Right ventricle myocardium superior (tissue), 1 donor: ENCODE measurements at regions not wholly inside any gene's neighbourhood (a gene's known extent, or its start where the extent isn't known, plus 50 kb on each side); places are given as distances from the start of the nearest gene placed in this dataset.

Experiments used
- ATAC-seq: fragments of 200-7000 bp; cut with Tn5 transposase; one replicate; pipeline ENCODE4 v1.9.1; 2020; ENCODE audit warnings: mild to moderate bottlenecking; ENCODE audit not compliant: poor library complexity
- DNase-seq: peaks from one replicate; pipeline ENCODE4 v3.0.0-alpha.2; 2020
- intact Hi-C: fragments of 100-400 bp; cut with DNase I; formaldehyde crosslinking; loops from one replicate; pipeline ENCODE4 v1.11.2; 2022
- donor health status: DM: no; HTN: yes; CAD: no; lungs with severe emphysema.

DNA sequence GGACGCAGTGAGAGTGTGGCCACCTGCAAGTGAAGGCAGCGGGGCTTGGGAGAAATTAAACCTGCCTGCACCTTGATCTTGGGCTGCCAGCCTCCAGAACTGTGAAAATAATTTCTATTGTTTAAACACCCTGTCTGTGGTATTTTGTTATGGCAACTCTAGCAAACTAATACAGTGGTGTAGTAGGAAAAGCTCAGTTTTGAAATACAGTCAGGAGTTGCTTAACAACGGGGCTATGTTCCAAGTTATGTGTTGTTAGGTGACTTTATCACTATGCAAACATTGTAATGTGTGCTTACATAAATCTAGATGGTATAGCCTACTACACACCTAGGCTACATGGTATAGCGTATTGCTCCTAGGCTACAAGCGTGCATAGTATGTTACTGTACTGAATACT, 93.4 kb upstream of the FN1 start:
- DNase-seq (no peak), ATAC-seq (no peak)
- intact Hi-C loops: no loop called here

DNA sequence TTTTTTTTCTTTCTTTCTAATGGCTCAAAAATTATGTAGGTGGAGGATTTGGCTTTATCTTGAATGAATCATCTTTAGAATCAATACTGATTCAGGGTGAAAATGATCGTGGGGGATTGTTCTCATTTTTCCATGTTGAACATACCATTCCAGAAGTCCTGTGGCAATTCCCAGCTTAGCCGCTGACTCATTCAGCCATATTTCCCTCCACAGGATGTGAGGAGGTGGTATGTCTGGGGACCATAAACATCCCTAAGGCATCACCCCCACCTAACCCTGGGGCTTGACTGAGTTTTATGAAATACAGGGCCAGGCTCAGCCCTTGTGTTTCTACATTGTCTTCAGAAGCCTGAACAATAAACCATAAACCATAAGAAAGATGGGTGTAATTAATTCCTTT, 92.7 kb upstream of the FN1 start:
- intact Hi-C loops: no loop called here
- ATAC-seq (no peak), DNase-seq (no peak)

DNA sequence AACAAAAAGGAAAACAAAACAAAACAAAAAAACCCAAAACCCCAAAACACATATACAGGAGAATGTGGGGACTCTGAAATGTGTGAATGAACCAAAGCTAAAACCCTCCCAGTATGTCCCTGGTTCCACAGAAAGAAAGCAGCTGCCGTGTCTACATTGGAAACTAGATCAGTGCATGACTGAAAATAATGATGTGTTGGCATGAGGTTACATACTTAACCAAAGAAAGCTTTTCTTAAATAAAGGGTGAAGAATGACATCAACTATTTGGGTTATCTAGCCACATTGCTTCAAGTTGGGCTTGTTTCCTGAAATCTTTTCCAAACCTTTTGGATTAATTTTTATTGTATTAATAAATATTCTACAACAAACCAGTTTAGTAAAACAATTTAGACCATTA, 91.9 kb upstream of the FN1 start:
- intact Hi-C loops: no loop called here
- DNase-seq: no peak
- ATAC-seq: no peak

DNA sequence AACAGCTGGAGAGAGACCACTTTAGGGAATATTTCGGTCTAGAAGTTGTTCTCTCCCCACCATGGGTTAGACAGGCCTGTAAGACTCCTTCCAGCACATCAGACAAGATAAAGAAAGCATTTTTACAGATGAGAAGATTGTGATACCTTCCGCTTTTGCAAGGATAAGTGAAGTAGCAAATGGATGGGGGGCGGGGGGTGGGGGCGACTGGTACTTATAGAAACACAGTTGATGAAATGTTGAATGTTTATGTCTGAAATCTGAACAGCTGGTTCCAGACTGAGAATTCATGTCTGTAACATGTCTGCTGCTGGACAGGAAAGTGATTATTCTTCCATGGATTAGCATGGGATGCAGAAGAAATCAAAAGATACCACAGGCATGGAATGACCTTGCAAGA, 90.5 kb upstream of the FN1 start:
- DNase-seq (no peak), ATAC-seq (no peak)
- intact Hi-C loops: no loop called here

DNA sequence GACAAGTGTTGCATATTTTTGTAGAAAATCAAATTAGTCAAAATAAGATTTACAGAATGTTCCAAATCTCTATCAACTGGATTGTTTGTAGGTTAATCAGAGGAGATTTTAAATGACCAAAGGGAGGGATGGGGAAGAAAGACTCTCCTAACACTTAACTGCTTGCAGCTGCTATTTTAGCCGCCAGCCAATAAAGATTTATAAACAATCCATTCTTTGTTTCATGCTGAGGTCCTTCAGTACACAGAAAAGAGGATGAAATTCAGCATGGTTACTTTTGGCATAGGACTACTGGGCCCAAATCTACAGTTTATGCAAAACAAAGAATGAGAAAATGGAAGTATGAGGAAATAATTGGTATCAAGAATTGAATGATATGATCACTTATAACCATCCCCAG, 86.4 kb upstream of the FN1 start:
- ATAC-seq (peak; percentile 83), DNase-seq (no peak)

DNA sequence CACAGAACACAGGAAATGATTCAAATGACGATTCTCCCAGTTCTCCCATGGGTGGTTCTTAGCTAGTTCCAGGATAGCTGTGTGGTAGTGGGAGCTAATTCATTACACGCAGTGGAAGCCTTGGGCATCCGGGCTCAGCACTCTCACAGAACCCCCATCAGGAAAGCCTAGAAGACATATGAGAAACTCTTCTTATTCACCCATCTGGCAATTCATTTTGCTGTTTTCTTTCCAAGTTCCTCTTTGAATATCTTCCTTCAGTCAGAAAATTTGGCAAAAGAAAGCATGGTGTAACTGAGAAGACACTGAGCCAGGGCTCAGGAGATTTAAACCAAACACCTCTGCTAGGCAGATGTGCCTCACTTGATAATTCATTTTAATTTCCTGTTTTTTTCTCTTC, 85.2 kb upstream of the FN1 start:
- no peak for DNase-seq
- ATAC-seq: no peak
- intact Hi-C loops: no loop called here

More for the DNA sequence above, 86.4 kb upstream of the FN1 start:
- intact Hi-C loops: no loop called here

DNA sequence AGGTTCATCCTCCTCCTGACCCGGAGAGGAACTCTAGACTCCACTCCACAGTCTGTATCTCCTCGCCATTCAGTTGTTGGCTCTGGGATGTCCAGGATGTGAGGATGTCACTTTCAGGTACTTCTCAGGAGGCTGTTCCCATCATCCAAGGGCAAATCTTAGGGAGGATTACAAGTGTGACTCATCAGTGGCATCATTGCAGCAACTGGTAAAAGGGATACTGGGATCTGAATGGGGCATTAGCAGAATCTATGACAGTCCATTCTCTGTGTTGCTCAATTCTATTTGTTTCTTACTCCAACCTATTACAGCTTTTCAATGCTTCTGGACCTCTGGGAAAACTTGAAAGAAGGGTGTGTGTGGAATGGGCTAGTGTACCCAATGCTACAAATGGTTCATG, 81.5 kb upstream of the FN1 start:
- intact Hi-C loops: no loop called here
- ATAC-seq: no peak
- no peak for DNase-seq

DNA sequence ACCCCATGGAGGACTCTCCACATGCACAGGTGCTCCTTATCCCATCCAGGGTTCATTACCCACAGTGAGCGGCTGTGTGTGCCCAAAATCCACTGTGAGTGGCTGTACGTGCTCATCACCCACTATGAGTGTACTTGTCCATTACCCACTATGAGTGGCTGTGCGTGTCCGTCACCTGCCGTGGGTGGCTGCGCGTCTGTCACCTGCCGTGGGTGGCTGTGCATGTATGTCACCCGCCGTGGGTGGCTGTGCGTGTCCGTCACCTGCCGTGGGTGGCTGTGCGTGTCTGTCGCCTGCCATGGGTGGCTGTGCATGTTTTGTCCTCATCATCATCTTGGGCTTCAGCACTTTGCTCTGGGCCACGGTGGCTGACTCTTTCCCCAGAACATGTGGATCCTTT, 78.6 kb upstream of the FN1 start:
- no peak for DNase-seq
- intact Hi-C loops: no loop called here
- ATAC-seq: no peak

DNA sequence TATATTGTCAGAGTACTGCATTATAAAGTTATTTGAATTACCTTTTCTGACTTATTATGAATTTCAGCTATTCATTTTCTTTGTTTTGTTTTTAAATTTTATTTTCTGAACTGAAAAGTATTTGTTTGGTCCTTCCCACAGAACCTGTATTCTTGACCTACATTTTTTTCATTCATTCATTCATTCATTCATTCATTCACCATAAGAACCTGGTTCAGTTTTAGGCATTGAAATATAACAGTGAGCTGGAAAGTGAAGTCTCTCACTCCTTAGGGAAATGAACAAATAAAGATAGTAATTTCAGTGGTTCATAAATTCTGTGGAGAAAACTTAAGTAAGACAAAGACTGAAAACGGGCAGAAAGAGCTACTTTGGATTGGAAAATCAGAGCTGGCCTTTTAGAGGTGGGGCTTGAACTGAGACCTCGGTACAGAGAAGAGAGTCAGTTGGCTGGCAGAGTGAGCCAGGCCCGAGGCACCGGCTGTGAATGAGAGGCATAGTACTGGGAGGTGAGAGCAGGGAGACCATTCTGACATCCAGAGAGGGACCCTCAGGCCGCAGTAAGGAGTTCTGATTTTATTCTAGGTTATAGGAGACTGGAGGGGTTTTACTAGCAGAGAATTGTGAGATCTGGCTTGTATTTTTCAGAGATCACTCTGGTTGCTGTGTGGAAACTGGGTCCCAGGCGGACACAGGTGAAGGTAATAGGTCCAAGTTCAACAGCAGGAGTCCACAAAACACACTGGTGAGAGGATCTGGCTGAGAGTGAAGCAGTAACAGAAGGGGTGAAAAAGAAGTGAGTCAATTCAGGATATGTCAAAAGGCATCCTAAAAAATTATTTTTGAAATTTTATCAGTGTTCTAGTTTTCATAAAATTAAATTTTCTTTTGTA, 75.8 kb upstream of the FN1 start:
- ATAC-seq: no peak
- DNase-seq: no peak

DNA sequence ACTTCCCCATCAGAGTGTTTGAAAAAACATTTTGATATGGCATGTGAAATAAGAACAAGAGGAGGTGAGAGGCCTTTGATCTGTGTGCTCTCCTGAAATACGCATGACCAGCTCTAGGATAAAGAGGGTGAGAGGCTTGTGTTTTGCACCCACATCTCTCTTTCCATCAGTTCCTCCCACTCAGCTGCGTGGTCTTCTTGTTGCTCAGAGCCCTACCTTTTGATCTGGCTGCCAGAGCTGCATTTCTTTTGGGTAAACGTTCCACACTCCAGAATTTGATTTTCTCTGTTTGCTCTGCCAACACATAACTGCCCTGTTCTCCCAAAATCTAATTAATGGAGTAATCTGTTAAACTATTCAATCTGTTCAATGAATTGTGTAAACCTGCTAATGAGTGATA, 72.0 kb upstream of the FN1 start:
- DNase-seq (no peak), ATAC-seq (no peak)
- intact Hi-C loops: no loop called here

More for the DNA sequence above, 75.8 kb upstream of the FN1 start:
- intact Hi-C loops: no loop called here

DNA sequence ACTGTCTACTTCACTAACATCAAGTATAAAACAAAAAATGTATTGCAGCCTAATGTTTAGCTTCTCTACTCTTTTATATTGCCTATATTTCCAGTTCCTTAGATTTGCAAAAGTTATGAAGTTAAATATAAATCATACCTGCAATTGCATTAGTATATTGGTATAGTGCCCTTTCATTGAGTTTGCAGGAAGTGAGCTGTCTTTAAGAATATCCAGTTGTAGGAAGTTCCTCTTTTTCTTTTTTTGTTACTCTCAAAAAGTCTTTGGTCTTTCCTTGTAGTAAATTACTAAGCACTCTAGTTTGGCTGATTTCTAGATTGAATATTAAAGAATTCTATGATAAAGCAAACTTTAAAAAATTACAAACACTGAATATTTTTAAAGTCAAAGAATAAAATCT, 71.3 kb upstream of the FN1 start:
- ATAC-seq: no peak
- DNase-seq: no peak
- intact Hi-C loops: no loop called here

DNA sequence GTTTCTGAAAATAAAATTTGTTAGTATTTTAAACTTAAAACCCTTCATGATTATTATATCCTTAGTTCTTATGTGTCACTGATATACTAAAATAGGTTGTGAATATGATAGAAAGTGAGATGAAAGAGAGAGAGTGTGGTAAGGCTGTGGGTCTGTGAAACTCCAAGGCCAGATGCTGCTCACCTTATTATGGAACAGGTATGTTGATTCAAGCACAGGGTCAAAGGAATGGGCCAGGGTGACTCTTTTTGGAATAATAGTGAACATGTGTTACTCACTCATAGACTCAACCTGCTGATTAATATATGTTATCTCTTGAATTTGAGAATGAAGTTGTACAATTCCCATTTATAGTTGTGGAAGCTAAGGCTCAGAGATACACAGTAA, 70.7 kb upstream of the FN1 start:
- DNase-seq: no peak
- intact Hi-C loops: no loop called here
- ATAC-seq: no peak

DNA sequence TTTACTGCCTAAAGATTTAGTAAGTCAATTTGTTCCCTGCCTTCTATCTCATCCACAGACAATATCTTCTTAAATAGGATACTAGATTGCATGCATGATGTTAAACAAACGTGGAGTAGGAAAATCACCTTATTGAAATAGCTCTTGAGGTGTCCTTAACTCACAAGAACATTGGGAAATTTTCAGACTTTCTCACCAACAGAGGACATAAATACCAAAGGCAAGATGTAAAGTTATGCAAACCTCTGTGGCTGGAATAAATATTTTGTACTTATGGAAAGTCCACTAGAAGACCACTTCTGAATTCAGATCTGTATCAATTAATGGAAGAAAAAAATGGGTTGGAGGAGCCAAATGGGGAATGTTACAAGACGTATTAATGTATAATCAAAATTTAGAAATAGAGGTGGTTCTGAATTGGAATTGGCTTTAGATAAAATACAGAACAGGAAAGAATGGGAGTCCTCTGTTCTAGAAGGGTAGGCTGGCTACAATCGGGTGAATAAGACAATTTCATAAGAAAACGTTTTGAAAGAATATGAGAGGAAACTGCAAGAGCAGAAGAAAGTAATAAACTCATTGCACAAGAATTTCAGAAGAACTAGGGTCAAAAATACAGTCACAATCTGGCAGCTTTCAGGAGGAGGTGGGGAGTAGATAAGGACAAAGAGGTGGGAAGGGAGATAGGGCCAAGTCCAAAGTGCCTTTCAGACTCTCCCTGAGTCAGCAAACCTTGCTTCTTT, 69.3 kb upstream of the FN1 start:
- DNase-seq (no peak), ATAC-seq (peak; percentile 46)
- intact Hi-C loops: no loop called here

DNA sequence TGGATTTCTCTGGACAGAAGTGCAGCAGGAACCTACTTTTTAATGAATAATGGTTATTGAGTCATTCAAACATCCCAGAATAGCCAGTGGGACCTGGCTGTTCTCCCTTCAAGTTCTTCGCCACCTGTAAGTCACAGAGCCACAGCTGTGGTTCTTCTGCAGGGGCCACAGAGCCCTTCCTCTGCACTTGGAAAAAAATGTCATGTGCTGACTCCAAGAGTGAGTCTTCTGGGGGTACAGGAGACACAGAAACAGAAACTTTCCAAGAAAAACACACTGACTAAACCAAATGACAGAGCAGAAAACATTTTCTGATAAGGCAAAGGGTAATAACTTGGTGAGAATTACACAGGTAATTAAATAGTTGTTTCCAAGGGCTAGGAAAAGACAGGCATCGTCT, 68.7 kb upstream of the FN1 start:
- no peak for ATAC-seq

DNA sequence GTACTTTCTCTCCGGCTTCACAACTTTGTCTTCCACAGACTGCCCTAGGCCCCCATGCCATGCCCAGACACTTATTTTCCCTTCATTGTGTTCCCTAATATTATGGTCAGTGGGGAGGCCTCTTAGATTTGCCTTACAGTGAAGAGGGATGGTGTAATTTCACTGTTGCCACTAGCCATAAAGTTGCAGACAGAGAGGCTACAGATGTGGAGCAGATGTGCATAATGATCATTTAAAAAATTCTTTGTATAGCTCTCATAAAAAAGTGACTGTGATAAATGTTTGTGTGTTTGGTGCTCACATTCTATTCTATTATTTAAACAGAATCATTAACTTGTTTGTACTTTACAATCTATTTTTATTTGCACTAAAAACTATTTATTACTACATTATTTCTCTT, 67.5 kb upstream of the FN1 start:
- intact Hi-C loops: no loop called here
- DNase-seq: no peak
- no peak for ATAC-seq

More for the DNA sequence above, 68.7 kb upstream of the FN1 start:
- no peak for DNase-seq
- intact Hi-C loops: no loop called here

DNA sequence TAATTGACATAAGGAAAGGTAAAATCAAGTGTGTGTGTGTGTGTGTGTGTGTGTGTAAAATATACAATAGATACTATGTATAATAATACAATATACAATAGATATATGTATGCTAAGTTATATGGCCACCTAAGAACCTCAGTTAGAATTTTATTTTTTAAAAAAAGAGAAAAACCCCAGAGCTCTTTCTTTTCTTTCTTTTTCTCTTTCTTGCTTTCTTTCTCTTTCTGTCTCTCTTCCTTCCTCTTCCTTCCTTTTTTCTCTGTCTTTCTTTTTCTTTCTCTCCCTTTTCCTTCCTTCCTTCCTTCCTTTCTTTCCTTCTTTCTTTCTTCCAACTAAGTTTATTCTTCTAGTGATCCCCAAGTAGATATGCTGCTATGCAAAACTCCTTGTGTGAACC, 64.6 kb upstream of the FN1 start:
- intact Hi-C loops: no loop called here
- ATAC-seq: no peak

DNA sequence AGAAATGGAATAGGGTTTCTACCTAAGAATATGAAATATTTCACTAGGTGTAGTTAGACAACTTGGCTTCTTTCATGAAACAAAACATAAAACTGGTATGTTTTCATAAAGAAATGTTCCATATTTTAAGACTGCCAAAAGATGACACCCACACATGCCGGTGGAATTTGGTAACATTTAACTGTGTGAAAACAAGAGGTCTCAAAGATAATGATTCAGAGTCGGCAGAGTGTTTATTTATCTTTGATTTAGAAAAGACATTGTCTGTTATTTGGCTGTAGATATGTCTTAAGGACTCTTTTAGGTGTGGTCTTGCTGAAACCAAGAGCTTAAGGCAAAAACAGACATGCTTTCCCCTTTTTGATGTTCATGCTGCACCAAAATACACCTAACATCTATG, 63.5 kb upstream of the FN1 start:
- intact Hi-C loops: no loop called here
- DNase-seq (no peak), ATAC-seq (no peak)

More for the DNA sequence above, 64.6 kb upstream of the FN1 start:
- DNase-seq: no peak

DNA sequence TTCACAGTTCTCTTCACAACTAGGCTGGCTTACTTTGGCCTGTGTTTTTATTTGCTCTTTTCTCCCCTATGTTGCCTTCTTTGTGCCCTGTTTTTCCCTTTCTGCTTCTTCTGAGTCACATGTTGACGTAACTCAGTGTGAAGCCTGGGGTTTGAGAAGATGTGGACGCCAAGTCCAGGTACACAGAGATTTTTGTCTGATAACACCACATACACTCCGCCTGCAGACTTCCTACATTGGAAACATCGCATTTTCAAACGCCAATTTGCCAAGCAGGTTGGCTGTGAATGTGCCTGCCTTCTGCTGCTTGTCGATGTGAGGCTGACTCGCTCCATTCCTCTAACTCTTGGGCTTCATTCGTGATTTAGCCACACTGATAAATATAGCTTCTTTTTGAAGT, 62.6 kb upstream of the FN1 start:
- intact Hi-C loops: no loop called here
- ATAC-seq: no peak
- DNase-seq: no peak

DNA sequence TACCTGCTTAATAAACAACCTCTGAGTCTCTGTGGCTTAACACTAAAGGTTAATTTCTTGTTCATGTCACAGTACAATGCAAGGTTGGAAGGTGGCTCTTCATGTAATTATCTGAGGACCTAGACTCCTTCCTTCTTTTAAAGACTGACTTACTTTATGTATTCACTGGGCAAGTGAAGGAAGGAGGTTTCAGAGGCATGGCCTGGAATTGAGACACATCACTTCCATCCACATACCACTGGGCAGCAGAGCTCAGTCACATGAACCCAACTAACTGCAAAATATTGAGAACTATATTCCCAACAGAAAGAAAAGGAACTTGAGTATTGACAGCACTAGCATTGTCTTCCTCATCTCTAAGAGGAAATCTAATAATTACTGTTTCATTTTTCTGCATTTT, 57.5 kb upstream of the FN1 start:
- intact Hi-C loops: no loop called here
- DNase-seq: no peak

DNA sequence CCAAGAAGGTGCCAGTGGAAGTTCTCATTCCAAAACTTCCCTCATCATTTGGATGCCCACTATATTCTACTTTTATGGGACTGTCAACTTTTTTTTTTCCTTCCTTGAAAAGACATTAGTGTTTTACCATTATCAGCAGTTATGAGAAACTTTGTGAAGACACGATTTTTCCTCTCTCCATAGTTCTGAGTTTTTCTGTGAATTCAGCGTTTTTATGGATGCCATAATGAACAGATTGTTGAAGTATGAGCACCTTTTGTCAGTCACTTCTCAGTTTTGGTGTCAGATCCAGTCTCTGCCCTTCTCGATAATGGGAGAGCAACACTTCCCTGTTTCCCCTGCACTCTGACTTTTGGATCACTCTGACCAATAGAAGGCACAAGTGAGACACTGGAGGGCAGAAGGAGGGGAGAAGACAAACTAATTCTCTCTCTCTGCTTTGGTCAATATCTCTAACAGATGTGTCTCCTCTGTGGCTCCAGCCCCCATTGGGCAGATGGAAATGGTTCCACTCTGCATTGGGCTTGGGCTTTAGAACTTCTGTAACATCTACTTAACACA, 53.5 kb upstream of the FN1 start:
- intact Hi-C loops: no loop called here
- ATAC-seq (no peak), DNase-seq (no peak)

More for the DNA sequence above, 57.5 kb upstream of the FN1 start:
- ATAC-seq: no peak
